Neural cell (in vitro differentiated cells): ENCODE measurements at regions not wholly inside any gene's neighbourhood (a gene's known extent, or its start where the extent isn't known, plus 50 kb on each side); places are given as distances from the start of the nearest gene placed in this dataset.

Source experiments
- H2AFZ ChIP-seq: fragments of 200-600, 300-800 bp; sonication (generic), shearing (Covaris generic); 2 replicates; pipeline ENCODE4 v1.6.0; 2014; ENCODE audit warnings: low read depth, mild to moderate bottlenecking, antibody characterized with exemption, low read length, moderate library complexity
- H3F3A ChIP-seq: fragments of 200-600 bp; shearing (Covaris generic); 2 replicates; pipeline ENCODE4 v1.6.1; 2016; ENCODE audit warnings: mild to moderate bottlenecking, moderate library complexity, mixed read lengths, antibody characterized with exemption, low read length; ENCODE audit not compliant: insufficient read depth, poor library complexity, severe bottlenecking
- H3K27ac ChIP-seq: fragments of 200-600, 300-800 bp; sonication (generic), shearing (Covaris generic); 2 replicates; pipeline ENCODE4 v1.5.1; 2014; ENCODE audit warnings: mild to moderate bottlenecking, low read length, moderate library complexity
- H3K27me3 ChIP-seq: fragments of 300-800, 200-600 bp; sonication (generic), shearing (Covaris generic); 2 replicates; pipeline ENCODE4 v1.6.0; 2014; ENCODE audit warnings: mild to moderate bottlenecking, low read depth, low read length, moderate library complexity; ENCODE audit not compliant: insufficient read depth
- H3K36me3 ChIP-seq: fragments of 300-800, 200-600 bp; sonication (generic), shearing (Covaris generic); 2 replicates; pipeline ENCODE4 v1.5.1; 2014; ENCODE audit warnings: mild to moderate bottlenecking, antibody characterized with exemption, low read length, moderate library complexity; ENCODE audit not compliant: insufficient read depth
- H3K4me2 ChIP-seq: fragments of 300-800, 200-600 bp; sonication (generic), shearing (Covaris generic); 2 replicates; pipeline ENCODE4 v1.6.0; 2014; ENCODE audit warnings: mild to moderate bottlenecking, low read length
- H3K4me3 ChIP-seq: fragments of 300-800, 200-600 bp; sonication (generic), shearing (Covaris generic); 2 replicates; pipeline ENCODE4 v1.5.1; 2014; ENCODE audit warnings: mild to moderate bottlenecking, low read length, moderate library complexity
- H3K79me2 ChIP-seq: fragments of 200-600 bp; shearing (Covaris generic); replicated peaks from 2 replicates; pipeline ENCODE4 v1.6.0; 2014; ENCODE audit warnings: mild to moderate bottlenecking, low read length, moderate library complexity; ENCODE audit not compliant: insufficient read depth
- H3K9ac ChIP-seq: fragments of 300-800, 200-600 bp; sonication (generic), shearing (Covaris generic); 2 replicates; pipeline ENCODE4 v1.6.1; 2016; ENCODE audit warnings: mild to moderate bottlenecking, low read length, mixed read lengths
- H3K9me2 ChIP-seq: fragments of 200-600 bp; shearing (Covaris generic); 2 replicates; pipeline ENCODE4 v1.6.1; 2016; ENCODE audit warnings: mild to moderate bottlenecking, low read length, mixed read lengths; ENCODE audit not compliant: insufficient read depth
- H3K9me3 ChIP-seq: fragments of 200-600, 300-800 bp; sonication (generic), shearing (Covaris generic); 2 replicates; pipeline ENCODE4 v1.6.1; 2016; ENCODE audit warnings: mild to moderate bottlenecking, mixed run types, low read length, moderate library complexity, mixed read lengths
- H4K20me1 ChIP-seq: fragments of 200-600 bp; shearing (Covaris generic); 2 replicates; pipeline ENCODE4 v1.6.1; 2016; ENCODE audit warnings: mild to moderate bottlenecking, mixed run types; ENCODE audit not compliant: insufficient read depth
- EP300 ChIP-seq: fragments of 450-650 bp; conservative IDR thresholded peaks from 2 replicates; pipeline ENCODE4 v1.6.1; 2014; ENCODE audit warnings: antibody characterized with exemption, mild to moderate bottlenecking, moderate library complexity; ENCODE audit not compliant: poor library complexity, severe bottlenecking
- EZH2 ChIP-seq: fragments of 200-600, 300-800 bp; shearing (Covaris generic), sonication (generic); IDR thresholded peaks from 2 replicates; pipeline ENCODE4 v1.6.1; 2014; ENCODE audit warnings: antibody characterized with exemption, low read length, borderline replicate concordance, mild to moderate bottlenecking; ENCODE audit not compliant: insufficient read depth, poor library complexity, severe bottlenecking
- MXI1 ChIP-seq: fragments of 450-650 bp; conservative IDR thresholded peaks from 2 replicates; pipeline ENCODE4 v1.6.1; 2014; ENCODE audit warnings: antibody characterized with exemption, mild to moderate bottlenecking; ENCODE audit not compliant: poor library complexity, severe bottlenecking
- POLR2AphosphoS5 ChIP-seq: IDR thresholded peaks from 2 replicates; pipeline ENCODE4 v1.6.1; 2012
- RAD21 ChIP-seq: fragments of 450-650 bp; conservative IDR thresholded peaks from 2 replicates; pipeline ENCODE4 v1.6.1; 2014; ENCODE audit warnings: antibody characterized with exemption, mild to moderate bottlenecking, moderate library complexity
- SMC3 ChIP-seq: fragments of 450-650 bp; conservative IDR thresholded peaks from 2 replicates; pipeline ENCODE4 v1.6.1; 2014; ENCODE audit warnings: antibody characterized with exemption, mild to moderate bottlenecking, moderate library complexity; ENCODE audit not compliant: poor library complexity
- TAF1 ChIP-seq: IDR thresholded peaks from 2 replicates; pipeline ENCODE4 v1.6.1; 2012; ENCODE audit warnings: low read depth
- TF ChIP-seq, protein P1 (sequence below): fragments of 450-650 bp; IDR thresholded peaks from 2 replicates; pipeline ENCODE4 v1.5.1; 2014; ENCODE audit warnings: antibody characterized with exemption, mild to moderate bottlenecking, moderate library complexity; ENCODE audit not compliant: poor library complexity, severe bottlenecking
- TF ChIP-seq, protein P2 (sequence below): IDR thresholded peaks from 2 replicates; pipeline ENCODE4 v1.6.1; 2012; ENCODE audit warnings: borderline replicate concordance

DNA sequence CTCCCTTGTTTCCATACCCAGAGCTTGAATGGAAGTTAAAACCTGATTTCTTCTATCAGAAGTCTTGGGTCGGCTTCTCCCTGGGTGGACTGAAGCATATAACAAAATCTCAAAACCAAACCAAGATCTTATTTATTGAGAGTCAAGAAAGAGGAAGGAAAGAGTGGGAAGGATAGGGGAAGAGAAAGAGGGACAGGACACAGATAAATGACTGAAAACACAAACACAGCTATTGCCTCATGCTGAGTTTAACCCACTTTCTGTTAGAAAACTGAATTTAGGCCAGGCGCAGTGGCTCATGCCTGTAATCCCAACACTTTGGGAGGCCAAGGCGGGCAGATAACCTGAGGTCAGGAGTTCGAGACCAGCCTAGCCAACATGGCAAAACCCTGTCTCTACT, 92.9 kb downstream of the PALM2AKAP2 start:
- Histone ChIP-seq H3K4me3 (no peak overlapping the region), H3K27ac (no peak overlapping the region), H3K9me3 (no peaks in the 10 kb centered on the region), H3K27me3 (no peaks in the 10 kb centered on the region), H3K9ac (no peak overlapping the region), H3K9me2 (no peaks in the 10 kb centered on the region), H3K79me2 (no peaks in the 10 kb centered on the region), H2AFZ (no peak overlapping the region), H4K20me1 (no peaks in the 10 kb centered on the region), H3F3A (no peaks in the 10 kb centered on the region), H3K4me2 (no peak overlapping the region), H3K36me3 (no peaks in the 10 kb centered on the region)
- TF ChIP-seq POLR2AphosphoS5 (no peak), MXI1 (no peak), TAF1 (no peak), EP300 (no peak), EZH2 (no peak), RAD21 (no peak), SMC3 (no peak)
- TF ChIP-seq, protein P1, sequence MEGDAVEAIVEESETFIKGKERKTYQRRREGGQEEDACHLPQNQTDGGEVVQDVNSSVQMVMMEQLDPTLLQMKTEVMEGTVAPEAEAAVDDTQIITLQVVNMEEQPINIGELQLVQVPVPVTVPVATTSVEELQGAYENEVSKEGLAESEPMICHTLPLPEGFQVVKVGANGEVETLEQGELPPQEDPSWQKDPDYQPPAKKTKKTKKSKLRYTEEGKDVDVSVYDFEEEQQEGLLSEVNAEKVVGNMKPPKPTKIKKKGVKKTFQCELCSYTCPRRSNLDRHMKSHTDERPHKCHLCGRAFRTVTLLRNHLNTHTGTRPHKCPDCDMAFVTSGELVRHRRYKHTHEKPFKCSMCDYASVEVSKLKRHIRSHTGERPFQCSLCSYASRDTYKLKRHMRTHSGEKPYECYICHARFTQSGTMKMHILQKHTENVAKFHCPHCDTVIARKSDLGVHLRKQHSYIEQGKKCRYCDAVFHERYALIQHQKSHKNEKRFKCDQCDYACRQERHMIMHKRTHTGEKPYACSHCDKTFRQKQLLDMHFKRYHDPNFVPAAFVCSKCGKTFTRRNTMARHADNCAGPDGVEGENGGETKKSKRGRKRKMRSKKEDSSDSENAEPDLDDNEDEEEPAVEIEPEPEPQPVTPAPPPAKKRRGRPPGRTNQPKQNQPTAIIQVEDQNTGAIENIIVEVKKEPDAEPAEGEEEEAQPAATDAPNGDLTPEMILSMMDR: no peak
- TF ChIP-seq, protein P2, sequence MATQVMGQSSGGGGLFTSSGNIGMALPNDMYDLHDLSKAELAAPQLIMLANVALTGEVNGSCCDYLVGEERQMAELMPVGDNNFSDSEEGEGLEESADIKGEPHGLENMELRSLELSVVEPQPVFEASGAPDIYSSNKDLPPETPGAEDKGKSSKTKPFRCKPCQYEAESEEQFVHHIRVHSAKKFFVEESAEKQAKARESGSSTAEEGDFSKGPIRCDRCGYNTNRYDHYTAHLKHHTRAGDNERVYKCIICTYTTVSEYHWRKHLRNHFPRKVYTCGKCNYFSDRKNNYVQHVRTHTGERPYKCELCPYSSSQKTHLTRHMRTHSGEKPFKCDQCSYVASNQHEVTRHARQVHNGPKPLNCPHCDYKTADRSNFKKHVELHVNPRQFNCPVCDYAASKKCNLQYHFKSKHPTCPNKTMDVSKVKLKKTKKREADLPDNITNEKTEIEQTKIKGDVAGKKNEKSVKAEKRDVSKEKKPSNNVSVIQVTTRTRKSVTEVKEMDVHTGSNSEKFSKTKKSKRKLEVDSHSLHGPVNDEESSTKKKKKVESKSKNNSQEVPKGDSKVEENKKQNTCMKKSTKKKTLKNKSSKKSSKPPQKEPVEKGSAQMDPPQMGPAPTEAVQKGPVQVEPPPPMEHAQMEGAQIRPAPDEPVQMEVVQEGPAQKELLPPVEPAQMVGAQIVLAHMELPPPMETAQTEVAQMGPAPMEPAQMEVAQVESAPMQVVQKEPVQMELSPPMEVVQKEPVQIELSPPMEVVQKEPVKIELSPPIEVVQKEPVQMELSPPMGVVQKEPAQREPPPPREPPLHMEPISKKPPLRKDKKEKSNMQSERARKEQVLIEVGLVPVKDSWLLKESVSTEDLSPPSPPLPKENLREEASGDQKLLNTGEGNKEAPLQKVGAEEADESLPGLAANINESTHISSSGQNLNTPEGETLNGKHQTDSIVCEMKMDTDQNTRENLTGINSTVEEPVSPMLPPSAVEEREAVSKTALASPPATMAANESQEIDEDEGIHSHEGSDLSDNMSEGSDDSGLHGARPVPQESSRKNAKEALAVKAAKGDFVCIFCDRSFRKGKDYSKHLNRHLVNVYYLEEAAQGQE: no peak

DNA sequence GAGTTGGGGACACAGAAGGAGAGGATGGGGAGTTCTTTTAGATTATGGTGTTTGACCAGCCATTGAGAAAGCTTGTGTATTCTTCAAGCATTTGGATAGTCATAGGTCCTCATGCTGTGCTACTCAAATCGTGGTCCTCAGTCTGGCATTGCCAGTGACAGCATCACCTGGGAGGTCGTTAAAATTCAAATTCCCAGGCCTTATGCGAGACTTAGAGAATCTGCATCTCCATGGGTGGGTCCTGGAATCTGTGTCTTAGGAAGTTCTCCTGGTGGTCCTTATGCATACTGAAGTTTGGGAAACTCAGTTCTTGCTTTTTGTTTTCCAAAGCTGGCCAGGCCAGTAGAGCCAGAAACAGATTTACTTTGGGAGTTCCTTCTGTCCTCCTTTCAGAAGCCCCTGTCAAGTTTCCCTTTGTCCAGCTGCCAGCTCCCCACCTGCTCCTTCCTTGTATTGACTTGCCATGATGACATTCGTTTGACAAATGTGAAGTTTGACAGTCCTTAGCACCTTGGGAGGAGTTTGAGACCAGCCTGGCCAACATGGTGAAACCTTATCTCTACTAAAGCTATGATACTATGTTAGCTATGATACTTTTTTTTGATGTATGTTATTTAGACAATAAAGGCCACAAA, 95.6 kb downstream of the PALM2AKAP2 start:
- no peak overlapping the region for H2AFZ ChIP-seq
- TF ChIP-seq SMC3 (no peak), RAD21 (no peak), EZH2 (no peak), MXI1 (no peak), EP300 (no peak), TAF1 (no peak), POLR2AphosphoS5 (no peak)
- TF ChIP-seq, protein P1: no peak
- TF ChIP-seq, protein P2: no peak
- no peak overlapping the region for H3K4me3 ChIP-seq
- H3K27ac ChIP-seq: no peak overlapping the region
- no peak overlapping the region for H3K9ac ChIP-seq
- no peaks in the 10 kb centered on the region for H3K27me3 ChIP-seq
- H3F3A ChIP-seq: no peaks in the 10 kb centered on the region
- H3K9me2 ChIP-seq: no peaks in the 10 kb centered on the region
- no peaks in the 10 kb centered on the region for H3K36me3 ChIP-seq
- no peaks in the 10 kb centered on the region for H3K79me2 ChIP-seq
- no peaks in the 10 kb centered on the region for H4K20me1 ChIP-seq
- no peak overlapping the region for H3K4me2 ChIP-seq
- no peaks in the 10 kb centered on the region for H3K9me3 ChIP-seq
